DND-41 (cell line): ENCODE measurements at regions not wholly inside any gene's neighbourhood (a gene's known extent, or its start where the extent isn't known, plus 50 kb on each side); places are given as distances from the start of the nearest gene placed in this dataset.

ENCODE experiments used
- EZH2 ChIP-seq: IDR thresholded peaks from 3 replicates; pipeline ENCODE4 v1.6.1; 2012; ENCODE audit warnings: borderline replicate concordance, low read depth, mild to moderate bottlenecking, moderate library complexity, low read length, inconsistent platforms; ENCODE audit not compliant: severe bottlenecking
- TF ChIP-seq, protein P1 (sequence below): IDR thresholded peaks from 2 replicates; pipeline ENCODE4 v1.5.1; 2012; ENCODE audit warnings: borderline replicate concordance, low read length, moderate library complexity, mild to moderate bottlenecking; ENCODE audit not compliant: poor library complexity, severe bottlenecking; ENCODE audit errors: extremely low read depth

DNA sequence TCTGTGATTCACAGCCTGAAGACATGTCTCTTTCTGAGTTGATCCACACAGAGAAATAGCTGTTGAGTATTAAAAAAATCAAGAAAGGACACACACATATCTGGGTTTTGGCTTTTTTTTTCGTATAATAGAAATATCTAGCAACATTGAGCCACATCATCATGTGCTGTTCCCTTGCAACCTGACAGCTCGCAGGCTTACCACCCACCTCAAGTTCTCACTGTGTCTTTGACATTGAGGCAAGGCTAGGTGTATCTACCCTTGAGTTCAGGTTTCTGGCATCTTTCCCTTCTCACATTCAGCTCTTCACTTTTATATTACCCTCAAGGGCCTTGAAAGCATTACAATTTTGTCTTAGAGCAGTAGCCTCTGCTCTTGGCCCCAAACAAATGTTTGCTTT, 490.3 kb upstream of the KIRREL3 start:
- TF ChIP-seq, protein P1, sequence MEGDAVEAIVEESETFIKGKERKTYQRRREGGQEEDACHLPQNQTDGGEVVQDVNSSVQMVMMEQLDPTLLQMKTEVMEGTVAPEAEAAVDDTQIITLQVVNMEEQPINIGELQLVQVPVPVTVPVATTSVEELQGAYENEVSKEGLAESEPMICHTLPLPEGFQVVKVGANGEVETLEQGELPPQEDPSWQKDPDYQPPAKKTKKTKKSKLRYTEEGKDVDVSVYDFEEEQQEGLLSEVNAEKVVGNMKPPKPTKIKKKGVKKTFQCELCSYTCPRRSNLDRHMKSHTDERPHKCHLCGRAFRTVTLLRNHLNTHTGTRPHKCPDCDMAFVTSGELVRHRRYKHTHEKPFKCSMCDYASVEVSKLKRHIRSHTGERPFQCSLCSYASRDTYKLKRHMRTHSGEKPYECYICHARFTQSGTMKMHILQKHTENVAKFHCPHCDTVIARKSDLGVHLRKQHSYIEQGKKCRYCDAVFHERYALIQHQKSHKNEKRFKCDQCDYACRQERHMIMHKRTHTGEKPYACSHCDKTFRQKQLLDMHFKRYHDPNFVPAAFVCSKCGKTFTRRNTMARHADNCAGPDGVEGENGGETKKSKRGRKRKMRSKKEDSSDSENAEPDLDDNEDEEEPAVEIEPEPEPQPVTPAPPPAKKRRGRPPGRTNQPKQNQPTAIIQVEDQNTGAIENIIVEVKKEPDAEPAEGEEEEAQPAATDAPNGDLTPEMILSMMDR: no peak
- TF ChIP-seq EZH2: no peak
